A673 (cell line): ENCODE measurements at regions not wholly inside any gene's neighbourhood (a gene's known extent, or its start where the extent isn't known, plus 50 kb on each side); places are given as distances from the start of the nearest gene placed in this dataset.

ENCODE experiments used
- BruUV-seq: library from RNA; stranded (reverse); fragments of 400-500 nt; replicated peaks from 2 replicates; lab custom pipeline; 2021; lab: Mats Ljungman, UMichigan
- CTCF ChIA-PET: fragments of 300-600 bp; sonication (Branson Sonifier 250); formaldehyde crosslinking; loops from one replicate; lab custom pipeline; 2022; ENCODE audit warnings: antibody characterized with exemption; lab: Charles Lee
- POLR2A ChIA-PET: fragments of 300-600 bp; sonication (Branson Sonifier 250); formaldehyde crosslinking; loops from one replicate; lab custom pipeline; 2022; ENCODE audit warnings: antibody characterized with exemption; ENCODE audit not compliant: low non-redundant PET; lab: Charles Lee
- DNase-seq: peaks from one replicate; pipeline ENCODE4 v3.0.0-alpha.2; 2015; ENCODE audit warnings: low spot score
- H3K27ac ChIP-seq: fragments of 200-600 bp; sonication (generic); 2 replicates; pipeline ENCODE4 v1.5.1; 2016; ENCODE audit warnings: mixed run types, low read depth, mild to moderate bottlenecking, mixed read lengths, antibody characterized with exemption, low read length; ENCODE audit not compliant: poor library complexity, severe bottlenecking
- H3K27me3 ChIP-seq: fragments of 200-600 bp; sonication (generic); replicated peaks from 2 replicates; pipeline ENCODE4 v1.6.1; 2017; ENCODE audit warnings: mixed run types, low read depth, mild to moderate bottlenecking, mixed read lengths, antibody characterized with exemption, low read length; ENCODE audit not compliant: insufficient read depth, poor library complexity
- H3K36me3 ChIP-seq: fragments of 200-600 bp; sonication (generic); 2 replicates; pipeline ENCODE4 v1.6.1; 2016; ENCODE audit warnings: mixed run types, mild to moderate bottlenecking, mixed read lengths, antibody characterized with exemption, low read length; ENCODE audit not compliant: insufficient read depth, poor library complexity, severe bottlenecking
- H3K4me1 ChIP-seq: fragments of 200-600 bp; sonication (generic); 2 replicates; pipeline ENCODE4 v1.6.1; 2017; ENCODE audit warnings: mixed run types, mild to moderate bottlenecking, mixed read lengths, antibody characterized with exemption, low read length; ENCODE audit not compliant: insufficient read depth, poor library complexity, severe bottlenecking
- H3K4me3 ChIP-seq: fragments of 200-600 bp; sonication (generic); 2 replicates; pipeline ENCODE4 v1.5.1; 2016; ENCODE audit warnings: low read depth, mixed run types, mild to moderate bottlenecking, mixed read lengths, low read length; ENCODE audit not compliant: poor library complexity, severe bottlenecking
- H3K9me3 ChIP-seq: fragments of 200-600 bp; sonication (generic); 2 replicates; pipeline ENCODE4 v1.6.1; 2016; ENCODE audit warnings: mixed run types, low read depth, mild to moderate bottlenecking, mixed read lengths, antibody characterized with exemption, low read length; ENCODE audit not compliant: poor library complexity, severe bottlenecking
- CTCF ChIP-seq: fragments of 300-800, 200-600 bp; sonication (generic); conservative IDR thresholded peaks from 2 replicates; pipeline ENCODE4 v1.5.1; 2017; ENCODE audit warnings: low read depth, mild to moderate bottlenecking, antibody characterized with exemption, low read length, moderate library complexity, mixed read lengths
- EZH2 ChIP-seq: fragments of 200-600 bp; sonication (generic); IDR thresholded peaks from 2 replicates; pipeline ENCODE4 v1.6.1; 2017; ENCODE audit warnings: borderline replicate concordance, low read depth, mild to moderate bottlenecking, mixed read lengths, antibody characterized with exemption, low read length; ENCODE audit not compliant: poor library complexity, severe bottlenecking
- intact Hi-C: fragments of 100-400 bp; cut with micrococcal nuclease; formaldehyde crosslinking; loops from one replicate; pipeline ENCODE4 v1.10.0; 2022; ENCODE audit not compliant: unreplicated experiment

- no TSS peak for BruUV-seq
- no peak for DNase-seq
Observed at GRCh38 chr18:38358805-38359657, 793.4 kb upstream of the CELF4 start.

DNA sequence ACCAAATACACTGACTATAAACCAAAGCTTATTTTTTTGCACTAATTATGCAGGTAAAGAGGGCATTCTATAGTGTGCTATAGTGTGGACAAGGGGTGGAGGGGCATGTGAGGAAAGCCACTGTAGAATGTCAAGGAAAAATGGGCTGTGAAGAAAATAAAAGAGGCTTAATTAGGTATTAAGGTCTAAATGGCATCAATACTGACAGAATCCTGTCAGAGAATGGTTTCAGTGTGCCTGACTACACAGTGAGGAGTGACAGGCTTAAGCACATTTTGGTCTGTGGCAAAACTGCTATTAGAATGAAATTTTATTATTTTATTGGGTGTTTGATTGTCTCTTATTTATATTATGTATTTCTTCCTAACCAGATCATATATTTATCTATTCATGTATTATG lies 787.6 kb upstream of the CELF4 start:
- Histone ChIP-seq H3K36me3 (no peaks in the 10 kb centered on the region), H3K27me3 (no peaks in the 10 kb centered on the region), H3K4me1 (no peaks in the 10 kb centered on the region), H3K4me3 (no peak overlapping the region), H3K27ac (no peak overlapping the region), H3K9me3 (peaks cover 18% of the 10 kb centered on the region)
- TF ChIP-seq CTCF (no peak), EZH2 (no peak)
- intact Hi-C loops, result no loop called here
- CTCF ChIA-PET, result no interaction called here
- DNase-seq, result no peak
- POLR2A ChIA-PET, result no interaction called here
- BruUV-seq, result no TSS peak

More at GRCh38 chr18:38358805-38359657, 793.4 kb upstream of the CELF4 start:
- TF ChIP-seq CTCF (no peak), EZH2 (no peak)
- ChIA-PET CTCF (no interaction called here), POLR2A (no interaction called here)
- Histone ChIP-seq H3K27me3 (no peaks in the 10 kb centered on the region), H3K4me1 (no peaks in the 10 kb centered on the region), H3K4me3 (no peak overlapping the region), H3K9me3 (peaks cover 5% of the 10 kb centered on the region), H3K36me3 (no peaks in the 10 kb centered on the region), H3K27ac (no peak overlapping the region)
- intact Hi-C loops, result no loop called here

- BruUV-seq, result no TSS peak
- CTCF ChIA-PET, result no interaction called here
Observed at GRCh38 chr18:38350141-38350540, 784.5 kb upstream of the CELF4 start.

More at GRCh38 chr18:38350141-38350540, 784.5 kb upstream of the CELF4 start:
- Histone ChIP-seq H3K4me1 (no peaks in the 10 kb centered on the region), H3K36me3 (no peaks in the 10 kb centered on the region), H3K9me3 (peaks cover 18% of the 10 kb centered on the region), H3K27me3 (no peaks in the 10 kb centered on the region), H3K27ac (no peak overlapping the region), H3K4me3 (no peak overlapping the region)
- TF ChIP-seq EZH2, result no peak
- TF ChIP-seq CTCF, result no peak
- intact Hi-C loops, result no loop called here
- DNase-seq, result no peak
- POLR2A ChIA-PET, result no interaction called here
